H9 (cell line): ENCODE measurements at regions not wholly inside any gene's neighbourhood (a gene's known extent, or its start where the extent isn't known, plus 50 kb on each side); places are given as distances from the start of the nearest gene placed in this dataset.

Experiments used
- DNase-seq: peaks from one replicate; pipeline ENCODE4 v3.0.0-alpha.2; 2017
- H2AFZ ChIP-seq: one replicate; pipeline ENCODE4 v1.6.1; 2013; ENCODE audit warnings: mild to moderate bottlenecking, low read length, control low read depth, moderate library complexity
- H2AK5ac ChIP-seq: 2 replicates; pipeline ENCODE4 v1.6.1; 2013; ENCODE audit warnings: low read length, control low read depth, mixed read lengths; ENCODE audit not compliant: insufficient read length
- H2BK120ac ChIP-seq: one replicate; pipeline ENCODE4 v1.6.1; 2013; ENCODE audit warnings: low read depth, mild to moderate bottlenecking, low read length, control low read depth, inconsistent platforms; ENCODE audit not compliant: poor library complexity, severe bottlenecking
- H2BK12ac ChIP-seq: 2 replicates; pipeline ENCODE4 v1.6.1; 2013; ENCODE audit warnings: low read length, control low read depth, mixed read lengths, low read depth; ENCODE audit not compliant: insufficient read length
- H2BK15ac ChIP-seq: 2 replicates; pipeline ENCODE4 v1.6.1; 2013; ENCODE audit warnings: low read depth, low read length, control low read depth
- H2BK20ac ChIP-seq: one replicate; pipeline ENCODE4 v1.6.1; 2013; ENCODE audit warnings: low read depth, mild to moderate bottlenecking, low read length, control low read depth, inconsistent platforms; ENCODE audit not compliant: poor library complexity, severe bottlenecking
- H2BK5ac ChIP-seq: 2 replicates; pipeline ENCODE4 v1.6.1; 2013; ENCODE audit warnings: low read length, control low read depth, mixed read lengths; ENCODE audit not compliant: insufficient read length
- H3K14ac ChIP-seq: 2 replicates; pipeline ENCODE4 v1.6.1; 2013; ENCODE audit warnings: low read length, control low read depth; ENCODE audit not compliant: insufficient read depth
- H3K18ac ChIP-seq: 2 replicates; pipeline ENCODE4 v1.6.1; 2013; ENCODE audit warnings: low read depth, mild to moderate bottlenecking, mixed read lengths, low read length, control low read depth; ENCODE audit not compliant: insufficient read length
- H3K23ac ChIP-seq: 2 replicates; pipeline ENCODE4 v1.6.1; 2013; ENCODE audit warnings: low read length, control low read depth, mixed read lengths, low read depth; ENCODE audit not compliant: insufficient read length
- H3K23me2 ChIP-seq: 2 replicates; pipeline ENCODE4 v1.6.1; 2013; ENCODE audit warnings: low read depth, mild to moderate bottlenecking, mixed read lengths, low read length, control low read depth; ENCODE audit not compliant: insufficient read length, poor library complexity, severe bottlenecking
- H3K27ac ChIP-seq: 2 replicates; pipeline ENCODE4 v1.5.1; 2013; ENCODE audit warnings: low read length, control low read depth, mixed read lengths, low read depth; ENCODE audit not compliant: insufficient read length
- H3K27me3 ChIP-seq: 2 replicates; pipeline ENCODE4 v1.6.1; 2013; ENCODE audit warnings: low read length, control low read depth, inconsistent platforms; ENCODE audit not compliant: insufficient read depth
- H3K4ac ChIP-seq: 2 replicates; pipeline ENCODE4 v1.6.1; 2013; ENCODE audit warnings: low read depth, mild to moderate bottlenecking, control low read depth, inconsistent platforms, low read length, moderate library complexity
- H3K4me1 ChIP-seq: 2 replicates; pipeline ENCODE4 v1.6.1; 2013; ENCODE audit warnings: low read length, control low read depth, inconsistent platforms; ENCODE audit not compliant: insufficient read depth
- H3K4me2 ChIP-seq: 2 replicates; pipeline ENCODE4 v1.6.1; 2013; ENCODE audit warnings: low read length, control low read depth, mixed read lengths; ENCODE audit not compliant: insufficient read length, insufficient read depth
- H3K56ac ChIP-seq: 2 replicates; pipeline ENCODE4 v1.6.1; 2013; ENCODE audit warnings: low read depth, mild to moderate bottlenecking, mixed read lengths, low read length, control low read depth; ENCODE audit not compliant: insufficient read length
- H3K79me1 ChIP-seq: 2 replicates; pipeline ENCODE4 v1.6.1; 2013; ENCODE audit warnings: low read depth, mild to moderate bottlenecking, moderate library complexity, low read length, control low read depth, inconsistent platforms; ENCODE audit not compliant: insufficient read depth, poor library complexity, severe bottlenecking
- H3K79me2 ChIP-seq: 2 replicates; pipeline ENCODE4 v1.6.1; 2013; ENCODE audit warnings: low read length, control low read depth, inconsistent platforms; ENCODE audit not compliant: insufficient read depth
- H3K9ac ChIP-seq: 2 replicates; pipeline ENCODE4 v1.6.1; 2013; ENCODE audit warnings: low read length, control low read depth, mixed read lengths; ENCODE audit not compliant: insufficient read length; ENCODE audit errors: extremely low read depth
- H3K9me3 ChIP-seq: one replicate; pipeline ENCODE4 v1.6.1; 2013; ENCODE audit warnings: low read depth, low read length, inconsistent platforms; ENCODE audit not compliant: control insufficient read depth
- H3T11ph ChIP-seq: one replicate; pipeline ENCODE4 v1.6.1; 2013; ENCODE audit warnings: mild to moderate bottlenecking, low read length, control low read depth, inconsistent platforms
- H4K20me1 ChIP-seq: one replicate; pipeline ENCODE4 v1.6.1; 2013; ENCODE audit not compliant: control insufficient read depth, insufficient read length, insufficient read depth
- H4K5ac ChIP-seq: 2 replicates; pipeline ENCODE4 v1.6.1; 2013; ENCODE audit warnings: low read depth, mild to moderate bottlenecking, mixed read lengths, low read length, control low read depth; ENCODE audit not compliant: insufficient read length
- H4K8ac ChIP-seq: replicated peaks from 2 replicates; pipeline ENCODE4 v1.6.1; 2013; ENCODE audit warnings: low read length, control low read depth, mixed read lengths, low read depth; ENCODE audit not compliant: insufficient read length
- H4K91ac ChIP-seq: 2 replicates; pipeline ENCODE4 v1.6.1; 2013; ENCODE audit warnings: low read depth, mild to moderate bottlenecking, moderate library complexity, mixed read lengths, low read length, control low read depth; ENCODE audit not compliant: insufficient read length
- H3K27ac Mint-ChIP-seq, 3 experiments: 2 replicates in 2 of 3; 3 replicates in 1 of 3; pipeline ENCODE4 v1.8.0; 2020 to 2021; ENCODE audit warnings: mixed read lengths in 3 of 3, mild to moderate bottlenecking in 1 of 3, moderate library complexity in 1 of 3
- H3K27me3 Mint-ChIP-seq: 2 replicates; pipeline ENCODE4 v1.8.0; 2021; ENCODE audit warnings: low read depth, mild to moderate bottlenecking, moderate library complexity, mixed read lengths
- H3K36me3 Mint-ChIP-seq, 3 experiments: 2 replicates in 2 of 3; 3 replicates in 1 of 3; pipeline ENCODE4 v1.8.0; 2020 to 2021; ENCODE audit warnings: low read depth in 3 of 3, mixed read lengths in 3 of 3; ENCODE audit not compliant: insufficient read depth in 1 of 3
- H3K4me1 Mint-ChIP-seq, 2 experiments: 2 replicates each; pipeline ENCODE4 v1.8.0; 2020; ENCODE audit warnings: mixed read lengths in 2 of 2
- H3K4me3 Mint-ChIP-seq, 2 experiments: 2 replicates in 1 of 2; 3 replicates in 1 of 2; pipeline ENCODE4 v1.8.0; 2020 to 2021; ENCODE audit warnings: mild to moderate bottlenecking in 2 of 2, mixed read lengths in 2 of 2, moderate library complexity in 1 of 2
- H3K9me3 Mint-ChIP-seq, 2 experiments: 2 replicates in 1 of 2; 3 replicates in 1 of 2; pipeline ENCODE4 v1.8.0; 2020; ENCODE audit warnings: mild to moderate bottlenecking in 2 of 2, mixed read lengths in 2 of 2, moderate library complexity in 1 of 2
- CTCF ChIP-seq: fragments of 200-600 bp; sonication (generic); conservative IDR thresholded peaks from 3 replicates; pipeline ENCODE4 v1.8.0; 2021; ENCODE audit warnings: antibody characterized with exemption, mild to moderate bottlenecking
- WGBS: extraction: QIAGEN DNeasy Blood & Tissue Kit; methylation state at CpG from one replicate; pipeline ENCODE4 v1.1.7; 2013; ENCODE audit warnings: missing lambda C conversion rate, low lambda C conversion rate, mixed read lengths; ENCODE audit not compliant: insufficient read length; ENCODE audit errors: extremely low coverage; 5-methylcytosine and 5-hydroxymethylcytosine counted together

- Histone ChIP-seq H3T11ph (no peak overlapping the region), H3K27ac (no peak overlapping the region), H3K9me3 (no peaks in the 10 kb centered on the region), H3K14ac (no peak overlapping the region), H3K18ac (no peak overlapping the region), H3K9ac (no peak overlapping the region), H2AFZ (no peak overlapping the region), H3K56ac (no peak overlapping the region), H3K23me2 (no peaks in the 10 kb centered on the region), H2BK5ac (no peak overlapping the region), H4K20me1 (no peaks in the 10 kb centered on the region), H3K23ac (no peak overlapping the region), H4K91ac (no peak overlapping the region), H3K79me2 (no peaks in the 10 kb centered on the region), H2AK5ac (no peak overlapping the region), H2BK12ac (no peak overlapping the region), H2BK120ac (no peak overlapping the region), H2BK15ac (no peak overlapping the region), H3K4me2 (no peak overlapping the region), H2BK20ac (no peak overlapping the region), H3K4ac (no peak overlapping the region), H3K79me1 (no peaks in the 10 kb centered on the region), H3K27me3 (no peaks in the 10 kb centered on the region), H4K5ac (no peak overlapping the region), H4K8ac (no peak overlapping the region), H3K4me1 (no peaks in the 10 kb centered on the region)
- TF ChIP-seq CTCF: no peak
- no peak overlapping the region for H3K4me3 Mint-ChIP-seq
- H3K36me3 Mint-ChIP-seq: no peaks in the 10 kb centered on the region
- H3K27me3 Mint-ChIP-seq: no peaks in the 10 kb centered on the region; the same call in 1 of the 2 replicates
- peaks cover 2 to 7% of the 10 kb centered on the region in 2 experiments; a peak in 2 of 4 replicates for H3K4me1 Mint-ChIP-seq
- no peak overlapping the region for H3K27ac Mint-ChIP-seq
- H3K9me3 Mint-ChIP-seq: no peaks in the 10 kb centered on the region
- WGBS: no CpG with 5 or more reads among the region's 2 CpGs
- no peak for DNase-seq
Measured at GRCh38 chr3:98646680-98647079, 53.3 kb upstream of the CPOX start.
